ENCODE measurements at regions not wholly inside any gene's neighbourhood (a gene's known extent, or its start where the extent isn't known, plus 50 kb on each side); places are given as distances from the start of the nearest gene placed in this dataset.

- H3K4me2 ChIP-seq (ENCODE audit: insufficient read depth, low read length): no peak overlapping the region
- intact Hi-C loops (cut with micrococcal nuclease) (no loop called here), dilution Hi-C loops (cut with MboI; ENCODE audit: extremely low pct_ligation_motif_present, low sequenced_read_pairs) (no loop called here)
- no peak overlapping the region for H3K4me3 ChIP-seq (replicated peaks in 1 of 3; ENCODE audit: insufficient read depth in 1 of 3, low read depth in 1 of 3, low read length in 3 of 3)
- ChIA-PET POLR2A (no interaction called here), CTCF (no interaction called here)
- H3K27me3 ChIP-seq (ENCODE audit: control insufficient read depth in 2 of 2, insufficient read depth in 2 of 2, low read length in 2 of 2): no peaks in the 10 kb centered on the region
- H3K4me1 ChIP-seq (ENCODE audit: control insufficient read depth, extremely low read depth, insufficient read depth, low read length): no peaks in the 10 kb centered on the region
- H3K9ac ChIP-seq (replicated peaks; ENCODE audit: extremely low read depth, insufficient read depth, low read length): no peak overlapping the region
- no peak overlapping the region for H3K27ac ChIP-seq (ENCODE audit: insufficient read depth, low read depth, low read length)
- no TSS peak for BruUV-seq (replicated peaks)
- no peaks in the 10 kb centered on the region for H4K20me1 ChIP-seq (replicated peaks; ENCODE audit: control insufficient read depth, extremely low read depth, insufficient read depth, low read length)
- no peaks in the 10 kb centered on the region for H3K36me3 ChIP-seq (ENCODE audit: control insufficient read depth in 2 of 2, extremely low read depth in 1 of 2, insufficient read depth in 2 of 2, low read length in 2 of 2)
- DNase-seq (ENCODE audit: low read depth, low spot score): no peak
- TF ChIP-seq MAX (IDR thresholded peaks at IDR 0.05; ENCODE audit: insufficient read depth, insufficient read length) (no peak), FOS (IDR thresholded peaks at IDR 0.05; ENCODE audit: borderline replicate concordance, insufficient read depth, low read length) (no peak), MYC (IDR thresholded peaks at IDR 0.05; ENCODE audit: low read depth, low read length) (no peak), GATA2 (IDR thresholded peaks at IDR 0.05; ENCODE audit: insufficient read depth, insufficient read length, low read depth, low read length) (no peak), JUN (IDR thresholded peaks at IDR 0.05; ENCODE audit: borderline replicate concordance, insufficient read depth, insufficient read length, low read depth) (no peak), POLR2AphosphoS5 (IDR thresholded peaks at IDR 0.05; ENCODE audit: insufficient read depth, low read depth, low read length) (no peak), CTCF (IDR thresholded peaks at IDR 0.05; ENCODE audit: extremely low read depth in 1 of 2, insufficient read depth in 1 of 2, low read depth in 1 of 2, low read length in 2 of 2) (no peak), EZH2 (IDR thresholded peaks at IDR 0.05; ENCODE audit: borderline replicate concordance, low read depth, low read length, severe bottlenecking) (no peak)
- no peak for FAIRE-seq
- no peaks in the 10 kb centered on the region for H3K9me3 ChIP-seq (replicated peaks; ENCODE audit: control insufficient read depth, insufficient read depth, low read length)
- no peak overlapping the region for H2AFZ ChIP-seq (ENCODE audit: low read depth, low read length)
- no peaks in the 10 kb centered on the region for H3K9me1 ChIP-seq (replicated peaks; ENCODE audit: control insufficient read depth, extremely low read depth, insufficient read depth, low read length)
- H3K79me2 ChIP-seq (ENCODE audit: control insufficient read depth, insufficient read depth, low read length): no peaks in the 10 kb centered on the region
Observed at GRCh38 chr6:93713974-93714373, 294.6 kb upstream of the EPHA7 start.
